GM12891 (cell line): ENCODE measurements at regions not wholly inside any gene's neighbourhood (a gene's known extent, or its start where the extent isn't known, plus 50 kb on each side); places are given as distances from the start of the nearest gene placed in this dataset.

Experiments used
- POLR2A ChIP-seq: IDR thresholded peaks from 2 replicates; pipeline ENCODE4 v1.6.1; 2011; ENCODE audit warnings: low read depth, low read length, control low read depth
- POLR2AphosphoS5 ChIP-seq: IDR thresholded peaks from 2 replicates; pipeline ENCODE4 v1.6.1; 2011; ENCODE audit warnings: low read depth, low read length, control low read depth
- TAF1 ChIP-seq: IDR thresholded peaks from 2 replicates; pipeline ENCODE4 v1.6.1; 2011; ENCODE audit warnings: low read depth, low read length, control low read depth

- TF ChIP-seq POLR2A, result no peak
- no peak for TF ChIP-seq POLR2AphosphoS5
- no peak for TF ChIP-seq TAF1
Measured at GRCh38 chr3:160098926-160099626, 110.4 kb downstream of the IL12A start.
